WTC11 (cell line): ENCODE measurements at regions not wholly inside any gene's neighbourhood (a gene's known extent, or its start where the extent isn't known, plus 50 kb on each side); places are given as distances from the start of the nearest gene placed in this dataset.

Experiments
- ATAC-seq: fragments of 200-7000 bp; cut with Tn5 transposase; 2 replicates; pipeline ENCODE4 v1.10.0; 2021; ENCODE audit warnings: mild to moderate bottlenecking, moderate library complexity
- CTCF ChIA-PET: fragments of 300-600 bp; sonication (Branson Sonifier 250); formaldehyde crosslinking; loops from one replicate; lab custom pipeline; 2021; ENCODE audit warnings: antibody characterized with exemption; lab: Charles Lee
- POLR2A ChIA-PET: fragments of 350-600 bp; sonication (Branson Sonifier 250); formaldehyde crosslinking; loops from one replicate; lab custom pipeline; 2021; ENCODE audit warnings: antibody characterized with exemption; lab: Charles Lee
- DNase-seq: peaks from one replicate; pipeline ENCODE4 v3.0.0; 2021; ENCODE audit warnings: low spot score
- H3K27ac Mint-ChIP-seq: 2 replicates; pipeline ENCODE4 v1.8.0; 2021; ENCODE audit warnings: mixed read lengths
- H3K27me3 Mint-ChIP-seq: 2 replicates; pipeline ENCODE4 v1.8.0; 2021; ENCODE audit warnings: low read depth, mild to moderate bottlenecking, moderate library complexity, mixed read lengths
- H3K36me3 Mint-ChIP-seq: 2 replicates; pipeline ENCODE4 v1.8.0; 2021; ENCODE audit warnings: mixed read lengths
- H3K4me1 Mint-ChIP-seq: 2 replicates; pipeline ENCODE4 v1.8.0; 2022; ENCODE audit warnings: mixed read lengths
- H3K4me3 Mint-ChIP-seq: 2 replicates; pipeline ENCODE4 v1.8.0; 2021; ENCODE audit warnings: mild to moderate bottlenecking, moderate library complexity, mixed read lengths
- H3K9me3 Mint-ChIP-seq: 2 replicates; pipeline ENCODE4 v1.8.0; 2021; ENCODE audit warnings: mixed read lengths
- CBFB ChIP-seq: sonication (generic); formaldehyde crosslinking; IDR thresholded peaks from 2 replicates; pipeline ENCODE4 v1.8.1; 2022; ENCODE audit warnings: mild to moderate bottlenecking, low read depth, missing genetic modification reagents
- GABPB1 ChIP-seq: sonication (generic); formaldehyde crosslinking; IDR thresholded peaks from 2 replicates; pipeline ENCODE4 v1.8.1; 2023; ENCODE audit warnings: mild to moderate bottlenecking, missing genetic modification reagents
- GTF2I ChIP-seq: fragments of 250-450 bp; sonication (Bioruptor Pico); conservative IDR thresholded peaks from 2 replicates; pipeline ENCODE4 v1.4.0; 2021; ENCODE audit warnings: mild to moderate bottlenecking
- HMGA2 ChIP-seq: fragments of 250-450 bp; sonication (Bioruptor Pico); IDR thresholded peaks from 2 replicates; pipeline ENCODE4 v1.4.0; 2021; ENCODE audit warnings: mild to moderate bottlenecking, moderate library complexity
- IRF2 ChIP-seq: sonication (generic); formaldehyde crosslinking; IDR thresholded peaks from 2 replicates; pipeline ENCODE4 v1.8.0; 2022; ENCODE audit warnings: low read depth, missing genetic modification reagents, borderline replicate concordance
- JUN ChIP-seq: sonication (generic); formaldehyde crosslinking; IDR thresholded peaks from 2 replicates; pipeline ENCODE4 v1.8.0; 2023; ENCODE audit warnings: mild to moderate bottlenecking, missing genetic modification reagents
- NR2C2 ChIP-seq: sonication (generic); formaldehyde crosslinking; IDR thresholded peaks from 2 replicates; pipeline ENCODE4 v1.8.0; 2022; ENCODE audit warnings: mild to moderate bottlenecking, missing genetic modification reagents
- NR3C1 ChIP-seq: sonication (generic); formaldehyde crosslinking; conservative IDR thresholded peaks from 2 replicates; pipeline ENCODE4 v1.8.1; 2023; ENCODE audit warnings: low read depth, mild to moderate bottlenecking, missing genetic modification reagents
- RELA ChIP-seq: sonication (generic); formaldehyde crosslinking; IDR thresholded peaks from 2 replicates; pipeline ENCODE4 v1.8.1; 2022; ENCODE audit warnings: missing genetic modification reagents, mild to moderate bottlenecking, borderline replicate concordance
- RORB ChIP-seq: fragments of 250-450 bp; sonication (Bioruptor Pico); IDR thresholded peaks from 2 replicates; pipeline ENCODE4 v1.9.0; 2021; ENCODE audit warnings: mild to moderate bottlenecking
- SMAD3 ChIP-seq: sonication (generic); formaldehyde crosslinking; IDR thresholded peaks from 2 replicates; pipeline ENCODE4 v1.8.0; 2022; ENCODE audit warnings: missing genetic modification reagents, mild to moderate bottlenecking, borderline replicate concordance
- SOX15 ChIP-seq: fragments of 250-450 bp; sonication (Bioruptor Pico); IDR thresholded peaks from 2 replicates; pipeline ENCODE4 v1.9.0; 2021; ENCODE audit warnings: mild to moderate bottlenecking
- ZNF232 ChIP-seq: sonication (generic); formaldehyde crosslinking; IDR thresholded peaks from 2 replicates; pipeline ENCODE4 v1.8.0; 2022; ENCODE audit warnings: mild to moderate bottlenecking, missing genetic modification reagents
- ZNF671 ChIP-seq: fragments of 250-450 bp; sonication (Bioruptor Pico); IDR thresholded peaks from 2 replicates; pipeline ENCODE4 v1.8.0; 2021; ENCODE audit warnings: mild to moderate bottlenecking
- TF ChIP-seq, protein P1 (sequence below): sonication (generic); formaldehyde crosslinking; IDR thresholded peaks from 2 replicates; pipeline ENCODE4 v1.8.1; 2022; ENCODE audit warnings: mild to moderate bottlenecking, moderate library complexity, missing genetic modification reagents
- TF ChIP-seq, protein P2 (sequence below): sonication (generic); formaldehyde crosslinking; IDR thresholded peaks from 2 replicates; pipeline ENCODE4 v1.8.0; 2023; ENCODE audit warnings: missing genetic modification reagents
- TF ChIP-seq, protein P3 (sequence below): sonication (generic); formaldehyde crosslinking; IDR thresholded peaks from 2 replicates; pipeline ENCODE4 v1.8.1; 2023; ENCODE audit warnings: mild to moderate bottlenecking, moderate library complexity, missing genetic modification reagents
- TF ChIP-seq, protein P4 (sequence below): sonication (generic); formaldehyde crosslinking; IDR thresholded peaks from 2 replicates; pipeline ENCODE4 v1.8.0; 2022; ENCODE audit warnings: mild to moderate bottlenecking, missing genetic modification reagents
- TF ChIP-seq, protein P5 (sequence below): fragments of 250-450 bp; sonication (Bioruptor Pico); IDR thresholded peaks from 2 replicates; pipeline ENCODE4 v1.9.0; 2021; ENCODE audit warnings: mild to moderate bottlenecking
- TF ChIP-seq, protein P6 (sequence below): sonication (generic); formaldehyde crosslinking; IDR thresholded peaks from 2 replicates; pipeline ENCODE4 v1.8.1; 2022; ENCODE audit warnings: mild to moderate bottlenecking, missing genetic modification reagents, moderate library complexity, borderline replicate concordance
- TF ChIP-seq, protein P7 (sequence below): sonication (generic); formaldehyde crosslinking; IDR thresholded peaks from 2 replicates; pipeline ENCODE4 v1.8.1; 2022; ENCODE audit warnings: low read depth, missing genetic modification reagents, borderline replicate concordance

DNA sequence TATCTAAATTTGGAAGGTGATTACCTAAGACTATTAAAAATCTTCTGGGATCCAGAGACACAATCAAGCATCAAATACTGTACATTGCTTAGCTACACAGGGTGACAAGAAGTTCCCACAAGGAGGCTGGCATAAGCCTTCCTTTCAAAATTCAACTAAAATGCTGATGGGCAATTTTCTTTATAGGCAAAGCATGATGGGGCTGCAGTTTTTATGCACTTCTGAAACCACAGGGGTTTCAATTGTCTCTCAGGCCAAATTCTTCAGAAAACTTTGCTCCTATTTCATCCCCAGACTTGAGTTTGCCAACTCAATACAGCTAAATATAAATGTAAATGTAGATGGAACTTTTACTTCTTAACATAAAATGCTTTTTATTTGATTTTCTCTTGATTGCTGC lies 241.6 kb downstream of the ZPLD1 start:
- Mint-ChIP-seq H3K36me3 (no peaks in the 10 kb centered on the region), H3K27ac (no peak overlapping the region), H3K4me1 (peaks cover 39% of the 10 kb centered on the region), H3K9me3 (no peaks in the 10 kb centered on the region), H3K27me3 (no peaks in the 10 kb centered on the region), H3K4me3 (no peak overlapping the region)
- no peak for DNase-seq
- CTCF ChIA-PET = no interaction called here
- no peak for ATAC-seq
- POLR2A ChIA-PET = no interaction called here
- no peak for TF ChIP-seq HMGA2 (CRISPR knock-in tag)
- no peak for TF ChIP-seq SMAD3
- TF ChIP-seq NR2C2 (CRISPR knock-in tag) = no peak
- no peak for TF ChIP-seq CBFB (CRISPR knock-in tag)
- TF ChIP-seq RORB (CRISPR knock-in tag) = no peak
- TF ChIP-seq, protein P1, sequence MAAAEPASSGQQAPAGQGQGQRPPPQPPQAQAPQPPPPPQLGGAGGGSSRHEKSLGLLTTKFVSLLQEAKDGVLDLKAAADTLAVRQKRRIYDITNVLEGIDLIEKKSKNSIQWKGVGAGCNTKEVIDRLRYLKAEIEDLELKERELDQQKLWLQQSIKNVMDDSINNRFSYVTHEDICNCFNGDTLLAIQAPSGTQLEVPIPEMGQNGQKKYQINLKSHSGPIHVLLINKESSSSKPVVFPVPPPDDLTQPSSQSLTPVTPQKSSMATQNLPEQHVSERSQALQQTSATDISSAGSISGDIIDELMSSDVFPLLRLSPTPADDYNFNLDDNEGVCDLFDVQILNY (CRISPR knock-in tag) = no peak
- TF ChIP-seq, protein P2, sequence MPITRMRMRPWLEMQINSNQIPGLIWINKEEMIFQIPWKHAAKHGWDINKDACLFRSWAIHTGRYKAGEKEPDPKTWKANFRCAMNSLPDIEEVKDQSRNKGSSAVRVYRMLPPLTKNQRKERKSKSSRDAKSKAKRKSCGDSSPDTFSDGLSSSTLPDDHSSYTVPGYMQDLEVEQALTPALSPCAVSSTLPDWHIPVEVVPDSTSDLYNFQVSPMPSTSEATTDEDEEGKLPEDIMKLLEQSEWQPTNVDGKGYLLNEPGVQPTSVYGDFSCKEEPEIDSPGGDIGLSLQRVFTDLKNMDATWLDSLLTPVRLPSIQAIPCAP (CRISPR knock-in tag) = no peak
- TF ChIP-seq SOX15 (CRISPR knock-in tag) = no peak
- no peak for TF ChIP-seq IRF2 (CRISPR knock-in tag)
- no peak for TF ChIP-seq JUN (CRISPR knock-in tag)
- TF ChIP-seq GABPB1 (CRISPR knock-in tag) = no peak
- TF ChIP-seq, protein P3, sequence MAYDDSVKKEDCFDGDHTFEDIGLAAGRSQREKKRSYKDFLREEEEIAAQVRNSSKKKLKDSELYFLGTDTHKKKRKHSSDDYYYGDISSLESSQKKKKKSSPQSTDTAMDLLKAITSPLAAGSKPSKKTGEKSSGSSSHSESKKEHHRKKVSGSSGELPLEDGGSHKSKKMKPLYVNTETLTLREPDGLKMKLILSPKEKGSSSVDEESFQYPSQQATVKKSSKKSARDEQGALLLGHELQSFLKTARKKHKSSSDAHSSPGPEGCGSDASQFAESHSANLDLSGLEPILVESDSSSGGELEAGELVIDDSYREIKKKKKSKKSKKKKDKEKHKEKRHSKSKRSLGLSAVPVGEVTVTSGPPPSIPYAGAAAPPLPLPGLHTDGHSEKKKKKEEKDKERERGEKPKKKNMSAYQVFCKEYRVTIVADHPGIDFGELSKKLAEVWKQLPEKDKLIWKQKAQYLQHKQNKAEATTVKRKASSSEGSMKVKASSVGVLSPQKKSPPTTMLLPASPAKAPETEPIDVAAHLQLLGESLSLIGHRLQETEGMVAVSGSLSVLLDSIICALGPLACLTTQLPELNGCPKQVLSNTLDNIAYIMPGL = no peak
- no peak for TF ChIP-seq ZNF232 (CRISPR knock-in tag)

DNA sequence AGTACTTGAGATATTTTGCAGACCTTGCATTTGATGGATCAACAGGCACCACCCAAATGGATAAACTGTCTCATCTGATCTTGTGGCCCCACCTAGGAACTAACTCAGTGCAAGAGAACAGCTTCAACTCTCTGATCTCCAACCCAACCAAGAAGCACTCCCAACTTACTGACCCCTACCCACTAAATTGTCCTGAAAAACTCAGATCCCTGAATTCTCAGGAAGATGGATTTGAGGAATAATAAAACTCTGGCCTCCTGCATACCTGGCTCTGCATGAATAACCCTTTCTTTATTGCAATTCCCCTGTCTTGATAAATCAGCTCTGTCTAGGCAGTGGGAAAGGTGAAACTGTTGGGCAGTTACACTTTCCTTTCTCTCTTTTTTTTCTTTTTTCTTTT lies 247.9 kb downstream of the ZPLD1 start:
- H3K27me3 Mint-ChIP-seq = no peaks in the 10 kb centered on the region
- TF ChIP-seq, protein P4, sequence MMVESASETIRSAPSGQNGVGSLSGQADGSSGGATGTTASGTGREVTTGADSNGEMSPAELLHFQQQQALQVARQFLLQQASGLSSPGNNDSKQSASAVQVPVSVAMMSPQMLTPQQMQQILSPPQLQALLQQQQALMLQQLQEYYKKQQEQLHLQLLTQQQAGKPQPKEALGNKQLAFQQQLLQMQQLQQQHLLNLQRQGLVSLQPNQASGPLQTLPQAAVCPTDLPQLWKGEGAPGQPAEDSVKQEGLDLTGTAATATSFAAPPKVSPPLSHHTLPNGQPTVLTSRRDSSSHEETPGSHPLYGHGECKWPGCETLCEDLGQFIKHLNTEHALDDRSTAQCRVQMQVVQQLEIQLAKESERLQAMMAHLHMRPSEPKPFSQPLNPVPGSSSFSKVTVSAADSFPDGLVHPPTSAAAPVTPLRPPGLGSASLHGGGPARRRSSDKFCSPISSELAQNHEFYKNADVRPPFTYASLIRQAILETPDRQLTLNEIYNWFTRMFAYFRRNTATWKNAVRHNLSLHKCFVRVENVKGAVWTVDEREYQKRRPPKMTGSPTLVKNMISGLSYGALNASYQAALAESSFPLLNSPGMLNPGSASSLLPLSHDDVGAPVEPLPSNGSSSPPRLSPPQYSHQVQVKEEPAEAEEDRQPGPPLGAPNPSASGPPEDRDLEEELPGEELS = no peak
- TF ChIP-seq, protein P5, sequence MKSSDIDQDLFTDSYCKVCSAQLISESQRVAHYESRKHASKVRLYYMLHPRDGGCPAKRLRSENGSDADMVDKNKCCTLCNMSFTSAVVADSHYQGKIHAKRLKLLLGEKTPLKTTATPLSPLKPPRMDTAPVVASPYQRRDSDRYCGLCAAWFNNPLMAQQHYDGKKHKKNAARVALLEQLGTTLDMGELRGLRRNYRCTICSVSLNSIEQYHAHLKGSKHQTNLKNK (CRISPR knock-in tag) = no peak
- TF ChIP-seq GTF2I (CRISPR knock-in tag) = no peak
- no peak for TF ChIP-seq HMGA2 (CRISPR knock-in tag)
- no peak for TF ChIP-seq ZNF232 (CRISPR knock-in tag)
- TF ChIP-seq, protein P6, sequence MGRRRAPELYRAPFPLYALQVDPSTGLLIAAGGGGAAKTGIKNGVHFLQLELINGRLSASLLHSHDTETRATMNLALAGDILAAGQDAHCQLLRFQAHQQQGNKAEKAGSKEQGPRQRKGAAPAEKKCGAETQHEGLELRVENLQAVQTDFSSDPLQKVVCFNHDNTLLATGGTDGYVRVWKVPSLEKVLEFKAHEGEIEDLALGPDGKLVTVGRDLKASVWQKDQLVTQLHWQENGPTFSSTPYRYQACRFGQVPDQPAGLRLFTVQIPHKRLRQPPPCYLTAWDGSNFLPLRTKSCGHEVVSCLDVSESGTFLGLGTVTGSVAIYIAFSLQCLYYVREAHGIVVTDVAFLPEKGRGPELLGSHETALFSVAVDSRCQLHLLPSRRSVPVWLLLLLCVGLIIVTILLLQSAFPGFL (CRISPR knock-in tag) = no peak
- TF ChIP-seq ZNF671 (CRISPR knock-in tag) = no peak
- no peak for TF ChIP-seq SOX15 (CRISPR knock-in tag)
- TF ChIP-seq RELA (CRISPR knock-in tag) = no peak
- no peak for TF ChIP-seq NR3C1 (CRISPR knock-in tag)
- TF ChIP-seq, protein P7, sequence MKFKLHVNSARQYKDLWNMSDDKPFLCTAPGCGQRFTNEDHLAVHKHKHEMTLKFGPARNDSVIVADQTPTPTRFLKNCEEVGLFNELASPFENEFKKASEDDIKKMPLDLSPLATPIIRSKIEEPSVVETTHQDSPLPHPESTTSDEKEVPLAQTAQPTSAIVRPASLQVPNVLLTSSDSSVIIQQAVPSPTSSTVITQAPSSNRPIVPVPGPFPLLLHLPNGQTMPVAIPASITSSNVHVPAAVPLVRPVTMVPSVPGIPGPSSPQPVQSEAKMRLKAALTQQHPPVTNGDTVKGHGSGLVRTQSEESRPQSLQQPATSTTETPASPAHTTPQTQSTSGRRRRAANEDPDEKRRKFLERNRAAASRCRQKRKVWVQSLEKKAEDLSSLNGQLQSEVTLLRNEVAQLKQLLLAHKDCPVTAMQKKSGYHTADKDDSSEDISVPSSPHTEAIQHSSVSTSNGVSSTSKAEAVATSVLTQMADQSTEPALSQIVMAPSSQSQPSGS (CRISPR knock-in tag) = no peak
- CTCF ChIA-PET = no interaction called here
- H3K4me1 Mint-ChIP-seq = peaks cover 38% of the 10 kb centered on the region
- H3K4me3 Mint-ChIP-seq = no peak overlapping the region
- POLR2A ChIA-PET = no interaction called here
- H3K27ac Mint-ChIP-seq = no peak overlapping the region
- peaks cover 10% of the 10 kb centered on the region for H3K9me3 Mint-ChIP-seq
- ATAC-seq = no peak
- peaks cover 3% of the 10 kb centered on the region for H3K36me3 Mint-ChIP-seq
- DNase-seq = no peak
